ENCODE measurements at regions not wholly inside any gene's neighbourhood (a gene's known extent, or its start where the extent isn't known, plus 50 kb on each side); places are given as distances from the start of the nearest gene placed in this dataset.
"Not testable (repeated sequence)": the region's sequence is repeated elsewhere in the genome, so short reads cannot be mapped to it uniquely, and the experiment has no call there.

DNA sequence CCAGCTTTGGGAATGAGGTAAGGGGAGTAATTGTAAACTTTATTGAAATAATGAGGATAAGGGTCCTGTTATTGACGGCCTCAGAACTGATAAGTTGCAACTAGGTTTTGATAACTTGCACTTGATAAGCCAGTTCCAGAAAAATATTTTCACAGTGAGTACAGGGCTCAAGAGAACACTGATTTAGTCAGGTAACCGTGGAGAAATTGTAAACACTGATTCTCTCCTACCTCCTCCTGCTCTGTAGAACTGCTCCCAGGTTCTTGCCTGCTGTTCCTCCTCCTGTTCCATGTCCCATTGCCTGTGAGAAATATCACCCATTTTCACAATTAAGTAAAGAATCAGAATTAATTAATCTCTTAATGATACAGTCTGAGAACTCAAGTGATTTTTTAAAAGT lies 55.0 kb upstream of the CXXC4 start:
- Mint-ChIP-seq H3K36me3 (ENCODE audit: low read depth) (no peaks in the 10 kb centered on the region), H3K4me1 (ENCODE audit: low read depth) (no peaks in the 10 kb centered on the region), H3K9me3 (peaks cover 8% of the 10 kb centered on the region), H3K27me3 (ENCODE audit: insufficient read depth) (no peaks in the 10 kb centered on the region), H3K27ac (no peak overlapping the region), H3K4me3 (no peak overlapping the region)
- DNase-seq: no peak
- no peak for TF ChIP-seq CTCF (IDR thresholded peaks at IDR 0.05)

DNA sequence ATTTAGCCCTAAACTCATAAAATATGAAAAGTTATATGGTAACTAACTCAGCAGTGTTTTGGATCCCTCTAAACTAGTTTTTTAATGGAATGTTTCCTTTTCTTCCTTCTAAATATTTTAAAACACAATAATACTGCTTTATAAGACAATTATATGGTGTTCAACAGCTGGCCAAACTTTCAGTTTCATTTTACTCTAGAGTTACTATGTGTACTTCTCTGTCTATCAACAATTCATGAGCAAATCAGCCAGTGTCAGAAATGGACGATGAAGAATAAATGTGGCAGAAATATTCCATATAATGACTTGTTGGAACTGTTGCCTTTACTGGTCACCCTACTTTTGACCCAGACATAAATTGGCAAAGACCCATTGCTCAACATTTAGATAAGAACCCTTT lies 64.8 kb upstream of the CXXC4 start:
- Mint-ChIP-seq H3K4me1 (ENCODE audit: low read depth) (no peaks in the 10 kb centered on the region), H3K27ac (no peak overlapping the region), H3K4me3 (no peak overlapping the region), H3K27me3 (ENCODE audit: insufficient read depth) (no peaks in the 10 kb centered on the region), H3K36me3 (ENCODE audit: low read depth) (no peaks in the 10 kb centered on the region), H3K9me3 (peaks cover 27% of the 10 kb centered on the region)
- no peak for DNase-seq
- TF ChIP-seq CTCF (IDR thresholded peaks at IDR 0.05): no peak

DNA sequence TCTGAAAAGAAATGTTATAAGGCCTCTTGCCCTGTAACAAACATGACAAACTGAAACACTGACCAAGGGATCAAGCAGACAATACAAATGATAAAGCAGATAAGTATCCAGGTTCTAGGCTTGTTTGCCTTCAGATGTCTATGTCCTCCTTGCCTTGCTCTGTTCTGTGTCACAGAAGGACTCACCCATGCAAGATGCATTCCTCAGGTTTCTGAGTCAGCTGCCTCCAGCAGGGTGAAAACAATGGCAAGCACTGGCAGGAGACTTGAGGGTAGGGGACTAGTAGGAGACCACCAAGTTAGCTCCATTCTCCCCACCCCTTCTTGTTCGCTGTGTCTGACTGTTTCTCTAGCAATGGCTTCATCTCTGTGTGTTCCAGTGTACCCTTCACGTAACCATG lies 76.6 kb upstream of the CXXC4 start:
- Mint-ChIP-seq H3K27ac (no peak overlapping the region), H3K4me1 (ENCODE audit: low read depth) (no peaks in the 10 kb centered on the region), H3K4me3 (no peak overlapping the region), H3K9me3 (peaks cover 44% of the 10 kb centered on the region), H3K27me3 (ENCODE audit: insufficient read depth) (no peaks in the 10 kb centered on the region), H3K36me3 (ENCODE audit: low read depth) (peaks cover 4% of the 10 kb centered on the region; the same call in 1 of the 2 replicates)
- TF ChIP-seq CTCF (IDR thresholded peaks at IDR 0.05): no peak
- DNase-seq: no peak

- Mint-ChIP-seq H3K27me3 (ENCODE audit: insufficient read depth) (no peaks in the 10 kb centered on the region), H3K27ac (no peak overlapping the region), H3K4me3 (no peak overlapping the region), H3K9me3 (peaks cover 31% of the 10 kb centered on the region), H3K36me3 (ENCODE audit: low read depth) (no peaks in the 10 kb centered on the region), H3K4me1 (ENCODE audit: low read depth) (no peaks in the 10 kb centered on the region)
- TF ChIP-seq CTCF (IDR thresholded peaks at IDR 0.05): no peak
- DNase-seq: no peak
These were observed 79.7 kb upstream of the CXXC4 start for GRCh38 chr4:104574371-104574770.

- H3K36me3 Mint-ChIP-seq (ENCODE audit: low read depth): no peaks in the 10 kb centered on the region
- H3K27me3 Mint-ChIP-seq (ENCODE audit: insufficient read depth): no peaks in the 10 kb centered on the region
- H3K9me3 Mint-ChIP-seq: peaks cover 32% of the 10 kb centered on the region
- H3K27ac Mint-ChIP-seq: no peak overlapping the region
- H3K4me1 Mint-ChIP-seq (ENCODE audit: low read depth): no peaks in the 10 kb centered on the region
- DNase-seq: no peak
- no peak for TF ChIP-seq CTCF (IDR thresholded peaks at IDR 0.05)
- no peak overlapping the region for H3K4me3 Mint-ChIP-seq
These were observed 80.6 kb upstream of the CXXC4 start for GRCh38 chr4:104575278-104575677.

DNA sequence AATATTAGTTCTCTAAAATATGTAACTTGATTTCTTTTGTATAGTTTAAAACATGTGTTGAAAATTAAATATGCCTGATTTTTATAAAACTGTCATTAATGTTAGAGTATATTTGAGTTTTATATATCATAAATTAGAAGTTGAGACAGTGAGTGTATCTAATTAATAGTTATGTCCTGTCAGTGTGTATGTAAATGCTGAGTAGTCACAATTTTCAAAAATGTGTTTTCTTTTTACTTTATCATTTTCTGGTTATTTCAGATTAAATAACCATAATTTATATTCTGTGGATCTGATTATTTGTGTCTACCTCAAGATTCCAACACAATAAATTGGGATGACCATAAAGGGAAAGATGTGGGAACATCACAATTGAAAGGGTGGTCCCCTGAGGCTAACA lies 82.7 kb upstream of the CXXC4 start:
- Mint-ChIP-seq H3K4me1 (ENCODE audit: low read depth) (no peaks in the 10 kb centered on the region), H3K9me3 (peaks cover 34% of the 10 kb centered on the region), H3K27me3 (ENCODE audit: insufficient read depth) (no peaks in the 10 kb centered on the region), H3K36me3 (ENCODE audit: low read depth) (no peaks in the 10 kb centered on the region), H3K27ac (no peak overlapping the region), H3K4me3 (no peak overlapping the region)
- no peak for TF ChIP-seq CTCF (IDR thresholded peaks at IDR 0.05)
- no peak for DNase-seq

- not testable (repeated sequence) for H3K4me1 Mint-ChIP-seq (ENCODE audit: low read depth); H3K27me3 Mint-ChIP-seq (ENCODE audit: insufficient read depth); H3K36me3 Mint-ChIP-seq (ENCODE audit: low read depth); H3K27ac Mint-ChIP-seq; H3K4me3 Mint-ChIP-seq; DNase-seq
- peaks cover 17% of the 10 kb centered on the region for H3K9me3 Mint-ChIP-seq
These were observed 86.8 kb upstream of the CXXC4 start for GRCh38 chr4:104581476-104581875.

- not testable (repeated sequence) for DNase-seq; H3K4me1 Mint-ChIP-seq (ENCODE audit: low read depth); H3K27ac Mint-ChIP-seq; H3K4me3 Mint-ChIP-seq; H3K27me3 Mint-ChIP-seq (ENCODE audit: insufficient read depth); H3K36me3 Mint-ChIP-seq (ENCODE audit: low read depth)
- peaks cover 15% of the 10 kb centered on the region for H3K9me3 Mint-ChIP-seq
These were observed 87.4 kb upstream of the CXXC4 start for GRCh38 chr4:104582056-104582455.
